SU-DHL-6 (cell line): ENCODE measurements at regions not wholly inside any gene's neighbourhood (a gene's known extent, or its start where the extent isn't known, plus 50 kb on each side); places are given as distances from the start of the nearest gene placed in this dataset.

ENCODE experiments used
- H2AFZ ChIP-seq: fragments of 200-600 bp; sonication (generic); 2 replicates; pipeline ENCODE4 v1.6.1; 2014; ENCODE audit warnings: low read depth, mild to moderate bottlenecking, moderate library complexity, mixed read lengths, antibody characterized with exemption, low read length; ENCODE audit not compliant: severe bottlenecking
- H3F3A ChIP-seq: fragments of 200-600 bp; shearing (Covaris generic); 2 replicates; pipeline ENCODE4 v1.6.0; 2016; ENCODE audit warnings: antibody characterized with exemption, mild to moderate bottlenecking; ENCODE audit not compliant: insufficient read depth
- H3K27ac ChIP-seq: fragments of 200-600 bp; sonication (generic); 2 replicates; pipeline ENCODE4 v1.5.1; 2016; ENCODE audit warnings: low read depth, mild to moderate bottlenecking, low read length, moderate library complexity, mixed read lengths
- H3K27me3 ChIP-seq: fragments of 200-600 bp; sonication (generic), shearing (Covaris generic); 2 replicates; pipeline ENCODE4 v1.6.0; 2014; ENCODE audit warnings: mild to moderate bottlenecking, low read length
- H3K36me3 ChIP-seq: fragments of 200-600 bp; sonication (generic); 2 replicates; pipeline ENCODE4 v1.6.1; 2014; ENCODE audit warnings: mild to moderate bottlenecking, low read length, mixed read lengths
- H3K4me2 ChIP-seq: fragments of 300-600, 200-600 bp; shearing (Covaris generic), sonication (generic); 2 replicates; pipeline ENCODE4 v1.6.0; 2014; ENCODE audit warnings: low read length, low read depth, mild to moderate bottlenecking; ENCODE audit not compliant: poor library complexity, severe bottlenecking
- H3K4me3 ChIP-seq: fragments of 200-600 bp; sonication (generic); 2 replicates; pipeline ENCODE4 v1.5.1; 2014; ENCODE audit warnings: antibody characterized with exemption, low read length, mild to moderate bottlenecking, mixed read lengths; ENCODE audit not compliant: insufficient read depth, poor library complexity, severe bottlenecking
- H3K79me2 ChIP-seq: fragments of 200-600 bp; sonication (generic); 2 replicates; pipeline ENCODE4 v1.6.1; 2014; ENCODE audit warnings: mild to moderate bottlenecking, low read length, moderate library complexity; ENCODE audit not compliant: insufficient read depth
- H3K9ac ChIP-seq: fragments of 200-600 bp; sonication (generic); 2 replicates; pipeline ENCODE4 v1.7.0; 2014; ENCODE audit warnings: mild to moderate bottlenecking, low read length
- H3K9me2 ChIP-seq: fragments of 200-600 bp; sonication (generic); replicated peaks from 2 replicates; pipeline ENCODE4 v1.6.1; 2014; ENCODE audit warnings: low read length; ENCODE audit not compliant: insufficient read depth
- H3K9me3 ChIP-seq: fragments of 200-600 bp; sonication (generic); 2 replicates; pipeline ENCODE4 v1.6.1; 2014; ENCODE audit warnings: low read length, mixed read lengths; ENCODE audit not compliant: insufficient read depth
- H4K20me1 ChIP-seq: fragments of 200-600 bp; sonication (generic); 2 replicates; pipeline ENCODE4 v1.6.1; 2014; ENCODE audit warnings: low read depth, mild to moderate bottlenecking, antibody characterized with exemption, low read length, moderate library complexity, mixed read lengths
- EZH2phosphoT487 ChIP-seq: fragments of 200-600 bp; sonication (generic), shearing (Covaris generic); conservative IDR thresholded peaks from 2 replicates; pipeline ENCODE4 v1.6.1; 2018; ENCODE audit warnings: mild to moderate bottlenecking, antibody characterized with exemption, low read length, moderate library complexity, mixed read lengths
- TF ChIP-seq, protein P1 (sequence below): fragments of 200-600 bp; sonication (generic); IDR thresholded peaks from one replicate; pipeline ENCODE4 v1.5.1; 2017; ENCODE audit warnings: antibody characterized with exemption, mild to moderate bottlenecking, low read length, moderate library complexity; ENCODE audit not compliant: insufficient read depth, poor library complexity, severe bottlenecking

DNA sequence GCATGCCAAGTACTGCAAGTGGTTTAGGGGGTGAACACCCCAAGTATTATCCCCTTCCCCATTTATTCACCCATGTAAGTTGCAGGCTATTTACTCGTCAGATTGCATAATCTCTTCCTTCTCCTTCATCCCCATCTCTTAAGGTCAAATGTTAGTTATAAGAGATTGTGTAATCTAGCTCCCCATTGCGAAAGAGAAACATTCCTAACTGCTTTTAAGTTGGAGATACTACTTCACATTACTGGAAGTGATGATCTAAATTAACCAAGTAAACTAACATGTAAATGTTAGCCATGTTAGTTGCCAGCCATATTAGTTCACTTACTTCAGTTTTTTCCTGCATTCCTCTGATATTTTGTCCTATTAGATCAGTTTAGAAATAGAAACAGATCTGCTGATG lies 262.3 kb downstream of the TAF11L14 start:
- H2AFZ ChIP-seq: no peak overlapping the region
- H3K36me3 ChIP-seq: no peaks in the 10 kb centered on the region
- TF ChIP-seq EZH2phosphoT487: no peak
- TF ChIP-seq, protein P1, sequence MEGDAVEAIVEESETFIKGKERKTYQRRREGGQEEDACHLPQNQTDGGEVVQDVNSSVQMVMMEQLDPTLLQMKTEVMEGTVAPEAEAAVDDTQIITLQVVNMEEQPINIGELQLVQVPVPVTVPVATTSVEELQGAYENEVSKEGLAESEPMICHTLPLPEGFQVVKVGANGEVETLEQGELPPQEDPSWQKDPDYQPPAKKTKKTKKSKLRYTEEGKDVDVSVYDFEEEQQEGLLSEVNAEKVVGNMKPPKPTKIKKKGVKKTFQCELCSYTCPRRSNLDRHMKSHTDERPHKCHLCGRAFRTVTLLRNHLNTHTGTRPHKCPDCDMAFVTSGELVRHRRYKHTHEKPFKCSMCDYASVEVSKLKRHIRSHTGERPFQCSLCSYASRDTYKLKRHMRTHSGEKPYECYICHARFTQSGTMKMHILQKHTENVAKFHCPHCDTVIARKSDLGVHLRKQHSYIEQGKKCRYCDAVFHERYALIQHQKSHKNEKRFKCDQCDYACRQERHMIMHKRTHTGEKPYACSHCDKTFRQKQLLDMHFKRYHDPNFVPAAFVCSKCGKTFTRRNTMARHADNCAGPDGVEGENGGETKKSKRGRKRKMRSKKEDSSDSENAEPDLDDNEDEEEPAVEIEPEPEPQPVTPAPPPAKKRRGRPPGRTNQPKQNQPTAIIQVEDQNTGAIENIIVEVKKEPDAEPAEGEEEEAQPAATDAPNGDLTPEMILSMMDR: no peak
- H3F3A ChIP-seq: no peaks in the 10 kb centered on the region
- H3K27ac ChIP-seq: no peak overlapping the region
- H3K9me2 ChIP-seq: no peaks in the 10 kb centered on the region
- no peaks in the 10 kb centered on the region for H3K27me3 ChIP-seq
- no peak overlapping the region for H3K4me3 ChIP-seq
- H3K9me3 ChIP-seq: no peaks in the 10 kb centered on the region
- H3K79me2 ChIP-seq: no peaks in the 10 kb centered on the region
- H4K20me1 ChIP-seq: no peaks in the 10 kb centered on the region
- H3K4me2 ChIP-seq: no peak overlapping the region
- no peak overlapping the region for H3K9ac ChIP-seq

DNA sequence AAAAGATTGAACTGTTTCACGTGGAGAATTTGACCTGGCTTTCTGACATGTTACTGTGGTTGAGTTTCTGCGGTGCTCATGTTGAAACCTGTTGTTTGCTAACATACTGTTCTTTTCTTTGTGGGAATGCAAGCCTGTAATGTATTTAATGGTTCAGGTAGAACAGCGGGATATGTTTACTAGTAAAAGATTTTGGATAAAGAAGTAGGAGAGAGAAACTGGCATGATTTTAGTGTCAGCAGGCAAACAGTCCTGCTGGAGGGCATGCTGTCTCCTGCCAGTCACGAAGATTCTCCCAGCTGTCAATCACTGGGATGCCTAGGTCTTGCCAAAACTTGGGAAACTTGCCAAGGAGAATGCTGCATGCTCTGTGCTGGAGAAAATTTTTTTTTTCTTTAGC lies 263.5 kb downstream of the TAF11L14 start:
- H3K27me3 ChIP-seq: no peaks in the 10 kb centered on the region
- H4K20me1 ChIP-seq: no peaks in the 10 kb centered on the region
- H3K27ac ChIP-seq: no peak overlapping the region
- H3K36me3 ChIP-seq: no peaks in the 10 kb centered on the region
- no peaks in the 10 kb centered on the region for H3K9me3 ChIP-seq
- no peaks in the 10 kb centered on the region for H3K79me2 ChIP-seq
- no peak for TF ChIP-seq EZH2phosphoT487
- TF ChIP-seq, protein P1: no peak
- H3K4me3 ChIP-seq: no peak overlapping the region
- H3K4me2 ChIP-seq: no peak overlapping the region
- no peaks in the 10 kb centered on the region for H3K9me2 ChIP-seq
- no peak overlapping the region for H2AFZ ChIP-seq
- no peaks in the 10 kb centered on the region for H3F3A ChIP-seq
- H3K9ac ChIP-seq: no peak overlapping the region

DNA sequence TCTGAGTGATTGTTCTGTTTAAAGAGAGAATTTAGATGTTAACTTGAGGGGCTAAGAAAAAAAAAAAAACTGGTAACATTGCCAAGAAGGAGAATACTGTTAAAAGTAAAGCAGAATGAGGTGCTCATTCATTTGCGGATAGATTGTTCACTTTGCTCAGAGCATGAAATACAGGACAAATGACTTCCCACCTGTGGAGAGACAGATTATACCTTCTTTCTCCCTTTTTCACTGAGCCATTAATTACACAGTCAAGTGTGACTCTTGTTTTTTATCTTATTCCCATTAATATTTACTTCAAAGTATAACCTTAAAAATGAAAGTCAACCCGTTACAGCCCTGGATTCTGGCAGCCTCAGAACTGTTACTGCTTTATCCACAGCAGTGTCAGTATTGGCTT lies 264.5 kb downstream of the TAF11L14 start:
- no peak overlapping the region for H2AFZ ChIP-seq
- no peak overlapping the region for H3K27ac ChIP-seq
- no peaks in the 10 kb centered on the region for H3K27me3 ChIP-seq
- no peaks in the 10 kb centered on the region for H3K79me2 ChIP-seq
- H3K9ac ChIP-seq: no peak overlapping the region
- no peak overlapping the region for H3K4me2 ChIP-seq
- TF ChIP-seq, protein P1: no peak
- no peak for TF ChIP-seq EZH2phosphoT487
- no peaks in the 10 kb centered on the region for H3F3A ChIP-seq
- no peaks in the 10 kb centered on the region for H3K9me2 ChIP-seq
- H3K36me3 ChIP-seq: no peaks in the 10 kb centered on the region
- H3K9me3 ChIP-seq: no peaks in the 10 kb centered on the region
- no peaks in the 10 kb centered on the region for H4K20me1 ChIP-seq
- no peak overlapping the region for H3K4me3 ChIP-seq

DNA sequence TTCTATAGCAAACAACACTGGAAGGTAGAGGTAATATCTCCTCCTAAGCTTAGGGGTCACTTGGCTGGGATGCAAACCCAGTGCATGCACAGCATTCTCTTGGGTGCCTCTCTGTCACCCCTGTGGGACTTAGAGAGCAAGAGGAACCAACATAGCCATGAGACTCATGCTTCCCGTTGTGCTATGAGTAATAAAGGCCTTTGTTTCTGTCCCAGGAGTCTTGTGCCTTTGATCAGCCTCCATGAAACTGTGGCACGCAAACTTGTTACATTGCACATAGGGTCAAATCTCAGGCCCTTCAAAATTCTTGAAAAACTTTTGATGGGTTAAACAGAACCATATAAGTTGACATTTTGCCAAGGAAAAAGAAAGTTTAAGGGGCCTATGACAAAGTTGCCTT lies 272.8 kb downstream of the TAF11L14 start:
- Histone ChIP-seq H3K4me2 (no peak overlapping the region), H2AFZ (no peak overlapping the region), H3K9me3 (no peaks in the 10 kb centered on the region), H3K27me3 (no peaks in the 10 kb centered on the region), H3K36me3 (no peaks in the 10 kb centered on the region), H3K4me3 (no peak overlapping the region), H4K20me1 (no peaks in the 10 kb centered on the region), H3K27ac (no peak overlapping the region), H3F3A (no peaks in the 10 kb centered on the region), H3K9ac (no peak overlapping the region), H3K79me2 (no peaks in the 10 kb centered on the region), H3K9me2 (no peaks in the 10 kb centered on the region)
- no peak for TF ChIP-seq EZH2phosphoT487
- TF ChIP-seq, protein P1: no peak
